ENCODE measurements at regions not wholly inside any gene's neighbourhood (a gene's known extent, or its start where the extent isn't known, plus 50 kb on each side); places are given as distances from the start of the nearest gene placed in this dataset.

- Histone ChIP-seq H4K20me1 (ENCODE audit: insufficient read depth, low read depth, low read length) (no peaks in the 10 kb centered on the region), H3K9me3 (ENCODE audit: low read length) (no peaks in the 10 kb centered on the region), H3K9ac (ENCODE audit: low read length) (no peak overlapping the region), H2AFZ (ENCODE audit: low read length) (no peak overlapping the region), H3K9me2 (replicated peaks; ENCODE audit: insufficient read depth, low read length) (no peaks in the 10 kb centered on the region), H3K4me3 (ENCODE audit: low read length) (no peak overlapping the region), H3K79me2 (ENCODE audit: low read length) (no peaks in the 10 kb centered on the region), H3K4me2 (ENCODE audit: low read depth, low read length, poor library complexity, severe bottlenecking) (no peak overlapping the region), H3K27ac (ENCODE audit: low read length) (no peak overlapping the region), H3K36me3 (ENCODE audit: insufficient read depth, low read length) (no peaks in the 10 kb centered on the region), H3K4me1 (ENCODE audit: low read length) (peaks cover 8% of the 10 kb centered on the region), H3K27me3 (ENCODE audit: low read length) (no peaks in the 10 kb centered on the region)
- no peak for DNase-seq
These were observed 210.4 kb upstream of the CXCR4 start for GRCh38 chr2:136328207-136328795.

- Histone ChIP-seq H3K4me2 (ENCODE audit: low read depth, low read length, poor library complexity, severe bottlenecking) (peak overlapping the region; percentile 23), H3K27ac (ENCODE audit: low read length) (no peak overlapping the region), H4K20me1 (ENCODE audit: insufficient read depth, low read depth, low read length) (no peaks in the 10 kb centered on the region), H3K9me2 (replicated peaks; ENCODE audit: insufficient read depth, low read length) (no peaks in the 10 kb centered on the region), H3K27me3 (ENCODE audit: low read length) (no peaks in the 10 kb centered on the region), H3K36me3 (ENCODE audit: insufficient read depth, low read length) (no peaks in the 10 kb centered on the region), H3K79me2 (ENCODE audit: low read length) (no peaks in the 10 kb centered on the region), H3K9me3 (ENCODE audit: low read length) (no peaks in the 10 kb centered on the region), H3K4me1 (ENCODE audit: low read length) (peaks cover 8% of the 10 kb centered on the region), H3K4me3 (ENCODE audit: low read length) (no peak overlapping the region), H2AFZ (ENCODE audit: low read length) (no peak overlapping the region), H3K9ac (ENCODE audit: low read length) (no peak overlapping the region)
- no peak for DNase-seq
These were observed 209.4 kb upstream of the CXCR4 start for GRCh38 chr2:136327162-136327852.

GRCh38 chr2:136325844-136326331, 207.9 kb upstream of the CXCR4 start:
- Histone ChIP-seq H3K9me3 (ENCODE audit: low read length) (no peaks in the 10 kb centered on the region), H3K79me2 (ENCODE audit: low read length) (no peaks in the 10 kb centered on the region), H3K9me2 (replicated peaks; ENCODE audit: insufficient read depth, low read length) (no peaks in the 10 kb centered on the region), H3K9ac (ENCODE audit: low read length) (no peak overlapping the region), H2AFZ (ENCODE audit: low read length) (no peak overlapping the region), H3K4me3 (ENCODE audit: low read length) (no peak overlapping the region), H3K27ac (ENCODE audit: low read length) (no peak overlapping the region), H3K4me2 (ENCODE audit: low read depth, low read length, poor library complexity, severe bottlenecking) (no peak overlapping the region), H4K20me1 (ENCODE audit: insufficient read depth, low read depth, low read length) (no peaks in the 10 kb centered on the region), H3K4me1 (ENCODE audit: low read length) (peaks cover 8% of the 10 kb centered on the region), H3K36me3 (ENCODE audit: insufficient read depth, low read length) (no peaks in the 10 kb centered on the region), H3K27me3 (ENCODE audit: low read length) (no peaks in the 10 kb centered on the region)
- DNase-seq = no peak

GRCh38 chr2:136324966-136325365, 207.0 kb upstream of the CXCR4 start:
- no peaks in the 10 kb centered on the region for H3K9me2 ChIP-seq (replicated peaks; ENCODE audit: insufficient read depth, low read length)
- no peaks in the 10 kb centered on the region for H4K20me1 ChIP-seq (ENCODE audit: insufficient read depth, low read depth, low read length)
- H3K4me2 ChIP-seq (ENCODE audit: low read depth, low read length, poor library complexity, severe bottlenecking) = peak overlapping the region; percentile 40
- no peaks in the 10 kb centered on the region for H3K27me3 ChIP-seq (ENCODE audit: low read length)
- H3K4me1 ChIP-seq (ENCODE audit: low read length) = peaks cover 8% of the 10 kb centered on the region
- no peaks in the 10 kb centered on the region for H3K79me2 ChIP-seq (ENCODE audit: low read length)
- no peak overlapping the region for H3K4me3 ChIP-seq (ENCODE audit: low read length)
- DNase-seq = no peak
- H3K36me3 ChIP-seq (ENCODE audit: insufficient read depth, low read length) = no peaks in the 10 kb centered on the region
- no peak overlapping the region for H3K27ac ChIP-seq (ENCODE audit: low read length)
- H3K9me3 ChIP-seq (ENCODE audit: low read length) = no peaks in the 10 kb centered on the region
- no peak overlapping the region for H2AFZ ChIP-seq (ENCODE audit: low read length)
- H3K9ac ChIP-seq (ENCODE audit: low read length) = no peak overlapping the region

- no peak overlapping the region for H2AFZ ChIP-seq (ENCODE audit: low read length)
- peaks cover 8% of the 10 kb centered on the region for H3K4me1 ChIP-seq (ENCODE audit: low read length)
- H3K4me2 ChIP-seq (ENCODE audit: low read depth, low read length, poor library complexity, severe bottlenecking) = peak overlapping the region; percentile 40
- no peaks in the 10 kb centered on the region for H3K9me2 ChIP-seq (replicated peaks; ENCODE audit: insufficient read depth, low read length)
- DNase-seq = no peak
- no peak overlapping the region for H3K9ac ChIP-seq (ENCODE audit: low read length)
- H3K36me3 ChIP-seq (ENCODE audit: insufficient read depth, low read length) = no peaks in the 10 kb centered on the region
- H3K27me3 ChIP-seq (ENCODE audit: low read length) = no peaks in the 10 kb centered on the region
- H4K20me1 ChIP-seq (ENCODE audit: insufficient read depth, low read depth, low read length) = no peaks in the 10 kb centered on the region
- H3K9me3 ChIP-seq (ENCODE audit: low read length) = no peaks in the 10 kb centered on the region
- H3K27ac ChIP-seq (ENCODE audit: low read length) = no peak overlapping the region
- H3K4me3 ChIP-seq (ENCODE audit: low read length) = no peak overlapping the region
- H3K79me2 ChIP-seq (ENCODE audit: low read length) = no peaks in the 10 kb centered on the region
These were observed 206.0 kb upstream of the CXCR4 start for GRCh38 chr2:136323935-136324334.

- Histone ChIP-seq H3K4me1 (ENCODE audit: low read length) (peaks cover 8% of the 10 kb centered on the region), H3K27me3 (ENCODE audit: low read length) (no peaks in the 10 kb centered on the region), H4K20me1 (ENCODE audit: insufficient read depth, low read depth, low read length) (no peaks in the 10 kb centered on the region), H3K9me3 (ENCODE audit: low read length) (no peaks in the 10 kb centered on the region), H3K27ac (ENCODE audit: low read length) (no peak overlapping the region), H3K36me3 (ENCODE audit: insufficient read depth, low read length) (no peaks in the 10 kb centered on the region), H3K9ac (ENCODE audit: low read length) (no peak overlapping the region), H3K4me3 (ENCODE audit: low read length) (no peak overlapping the region), H3K9me2 (replicated peaks; ENCODE audit: insufficient read depth, low read length) (no peaks in the 10 kb centered on the region), H2AFZ (ENCODE audit: low read length) (no peak overlapping the region), H3K79me2 (ENCODE audit: low read length) (no peaks in the 10 kb centered on the region), H3K4me2 (ENCODE audit: low read depth, low read length, poor library complexity, severe bottlenecking) (no peak overlapping the region)
- no peak for DNase-seq
These were observed 205.2 kb upstream of the CXCR4 start for GRCh38 chr2:136323195-136323594.

- H4K20me1 ChIP-seq (ENCODE audit: insufficient read depth, low read depth, low read length) = no peaks in the 10 kb centered on the region
- H3K79me2 ChIP-seq (ENCODE audit: low read length) = no peaks in the 10 kb centered on the region
- H3K9me2 ChIP-seq (replicated peaks; ENCODE audit: insufficient read depth, low read length) = no peaks in the 10 kb centered on the region
- no peak overlapping the region for H3K27ac ChIP-seq (ENCODE audit: low read length)
- H3K9ac ChIP-seq (ENCODE audit: low read length) = no peak overlapping the region
- H3K4me2 ChIP-seq (ENCODE audit: low read depth, low read length, poor library complexity, severe bottlenecking) = no peak overlapping the region
- no peaks in the 10 kb centered on the region for H3K36me3 ChIP-seq (ENCODE audit: insufficient read depth, low read length)
- no peak for DNase-seq
- no peak overlapping the region for H2AFZ ChIP-seq (ENCODE audit: low read length)
- no peak overlapping the region for H3K4me3 ChIP-seq (ENCODE audit: low read length)
- no peaks in the 10 kb centered on the region for H3K9me3 ChIP-seq (ENCODE audit: low read length)
- H3K27me3 ChIP-seq (ENCODE audit: low read length) = no peaks in the 10 kb centered on the region
- peaks cover 8% of the 10 kb centered on the region for H3K4me1 ChIP-seq (ENCODE audit: low read length)
These were observed 204.5 kb upstream of the CXCR4 start for GRCh38 chr2:136322428-136322827.

- Histone ChIP-seq H2AFZ (ENCODE audit: low read length) (no peak overlapping the region), H3K4me3 (ENCODE audit: low read length) (no peak overlapping the region), H3K27ac (ENCODE audit: low read length) (no peak overlapping the region), H3K4me2 (ENCODE audit: low read depth, low read length, poor library complexity, severe bottlenecking) (no peak overlapping the region), H3K27me3 (ENCODE audit: low read length) (no peaks in the 10 kb centered on the region), H3K9me2 (replicated peaks; ENCODE audit: insufficient read depth, low read length) (no peaks in the 10 kb centered on the region), H3K4me1 (ENCODE audit: low read length) (peaks cover 8% of the 10 kb centered on the region), H4K20me1 (ENCODE audit: insufficient read depth, low read depth, low read length) (no peaks in the 10 kb centered on the region), H3K9me3 (ENCODE audit: low read length) (no peaks in the 10 kb centered on the region), H3K79me2 (ENCODE audit: low read length) (no peaks in the 10 kb centered on the region), H3K36me3 (ENCODE audit: insufficient read depth, low read length) (no peaks in the 10 kb centered on the region), H3K9ac (ENCODE audit: low read length) (no peak overlapping the region)
- DNase-seq = no peak
These were observed 201.7 kb upstream of the CXCR4 start for GRCh38 chr2:136319651-136320050.
